Cortex of kidney (tissue), 1 donor: ENCODE measurements at regions not wholly inside any gene's neighbourhood (a gene's known extent, or its start where the extent isn't known, plus 50 kb on each side); places are given as distances from the start of the nearest gene placed in this dataset.
"Not testable (repeated sequence)": the region's sequence is repeated elsewhere in the genome, so short reads cannot be mapped to it uniquely, and the experiment has no call there.

ENCODE experiments used
- DNase-seq: peaks from one replicate; lab custom pipeline; 2025; lab: John Stamatoyannopoulos, UW

GRCh38 chr9:95731876-95732275 lies 143.6 kb upstream of the ERCC6L2 start:
- DNase-seq: no peak

- DNase-seq: no peak
These were observed 145.7 kb upstream of the ERCC6L2 start for GRCh38 chr9:95729669-95730368.

GRCh38 chr9:95729046-95729445 lies 146.4 kb upstream of the ERCC6L2 start:
- no peak for DNase-seq

- DNase-seq: no peak
These were observed 147.5 kb upstream of the ERCC6L2 start for GRCh38 chr9:95727947-95728520.

- no peak for DNase-seq
These were observed 148.7 kb upstream of the ERCC6L2 start for GRCh38 chr9:95726756-95727155.

- DNase-seq: no peak
These were observed 150.4 kb upstream of the ERCC6L2 start for GRCh38 chr9:95725045-95725444.

GRCh38 chr9:95724253-95724991 lies 151.1 kb upstream of the ERCC6L2 start:
- DNase-seq: no peak

- DNase-seq: no peak
These were observed 153.3 kb upstream of the ERCC6L2 start for GRCh38 chr9:95722141-95722540.

GRCh38 chr9:95721061-95721531 lies 154.4 kb upstream of the ERCC6L2 start:
- DNase-seq: no peak

GRCh38 chr9:95720496-95720895 lies 155.0 kb upstream of the ERCC6L2 start:
- DNase-seq: no peak

- no peak for DNase-seq
These were observed 156.1 kb upstream of the ERCC6L2 start for GRCh38 chr9:95719354-95719753.

GRCh38 chr9:95718263-95718662 lies 157.2 kb upstream of the ERCC6L2 start:
- no peak for DNase-seq

- no peak for DNase-seq
These were observed 159.5 kb upstream of the ERCC6L2 start for GRCh38 chr9:95715868-95716435.

GRCh38 chr9:95710446-95710845 lies 165.0 kb upstream of the ERCC6L2 start:
- DNase-seq: no peak

- DNase-seq: no peak
These were observed 178.8 kb upstream of the ERCC6L2 start for GRCh38 chr9:95696701-95697100.

- DNase-seq: no peak
These were observed 174.7 kb upstream of the PTCH1 start for GRCh38 chr9:95691435-95691834.

- DNase-seq: no peak
These were observed 172.9 kb upstream of the PTCH1 start for GRCh38 chr9:95689669-95690068.

GRCh38 chr9:95684516-95684915 lies 167.7 kb upstream of the PTCH1 start:
- no peak for DNase-seq

- DNase-seq: not testable (repeated sequence)
These were observed 163.5 kb upstream of the PTCH1 start for GRCh38 chr9:95680306-95680705.

GRCh38 chr9:95679874-95680273 lies 163.1 kb upstream of the PTCH1 start:
- no peak for DNase-seq

- DNase-seq: no peak
These were observed 162.0 kb upstream of the PTCH1 start for GRCh38 chr9:95678759-95679158.

GRCh38 chr9:95670122-95670521 lies 153.4 kb upstream of the PTCH1 start:
- no peak for DNase-seq

- no peak for DNase-seq
These were observed 152.5 kb upstream of the PTCH1 start for GRCh38 chr9:95669253-95669652.
